Type B pancreatic cell (in vitro differentiated cells): ENCODE measurements at regions not wholly inside any gene's neighbourhood (a gene's known extent, or its start where the extent isn't known, plus 50 kb on each side); places are given as distances from the start of the nearest gene placed in this dataset.
"Not testable (repeated sequence)": the region's sequence is repeated elsewhere in the genome, so short reads cannot be mapped to it uniquely, and the experiment has no call there.

ENCODE experiments used
- DNase-seq: peaks from one replicate; pipeline ENCODE4 v3.0.0; 2021; ENCODE audit warnings: mixed read lengths; ENCODE audit not compliant: unreplicated experiment; ENCODE audit errors: extremely low spot score
- H3K27ac Mint-ChIP-seq: 2 replicates; pipeline ENCODE4 v1.8.0; 2021; ENCODE audit warnings: mild to moderate bottlenecking, mixed read lengths
- H3K27me3 Mint-ChIP-seq: 2 replicates; pipeline ENCODE4 v1.8.0; 2021; ENCODE audit warnings: mixed read lengths
- H3K36me3 Mint-ChIP-seq: 2 replicates; pipeline ENCODE4 v1.8.0; 2021; ENCODE audit warnings: mixed read lengths
- H3K4me1 Mint-ChIP-seq: one replicate; pipeline ENCODE4 v1.8.0; 2021; ENCODE audit warnings: mixed read lengths; ENCODE audit not compliant: unreplicated experiment
- H3K4me3 Mint-ChIP-seq: 2 replicates; pipeline ENCODE4 v1.8.0; 2021; ENCODE audit warnings: mild to moderate bottlenecking, mixed read lengths
- H3K9me3 Mint-ChIP-seq: 2 replicates; pipeline ENCODE4 v1.8.0; 2021; ENCODE audit warnings: mixed read lengths
- TF ChIP-seq, protein P1 (sequence below): fragments of 200-600 bp; sonication (generic); conservative IDR thresholded peaks from 2 replicates; pipeline ENCODE4 v1.5.0; 2021; ENCODE audit warnings: antibody characterized with exemption, mild to moderate bottlenecking

DNA sequence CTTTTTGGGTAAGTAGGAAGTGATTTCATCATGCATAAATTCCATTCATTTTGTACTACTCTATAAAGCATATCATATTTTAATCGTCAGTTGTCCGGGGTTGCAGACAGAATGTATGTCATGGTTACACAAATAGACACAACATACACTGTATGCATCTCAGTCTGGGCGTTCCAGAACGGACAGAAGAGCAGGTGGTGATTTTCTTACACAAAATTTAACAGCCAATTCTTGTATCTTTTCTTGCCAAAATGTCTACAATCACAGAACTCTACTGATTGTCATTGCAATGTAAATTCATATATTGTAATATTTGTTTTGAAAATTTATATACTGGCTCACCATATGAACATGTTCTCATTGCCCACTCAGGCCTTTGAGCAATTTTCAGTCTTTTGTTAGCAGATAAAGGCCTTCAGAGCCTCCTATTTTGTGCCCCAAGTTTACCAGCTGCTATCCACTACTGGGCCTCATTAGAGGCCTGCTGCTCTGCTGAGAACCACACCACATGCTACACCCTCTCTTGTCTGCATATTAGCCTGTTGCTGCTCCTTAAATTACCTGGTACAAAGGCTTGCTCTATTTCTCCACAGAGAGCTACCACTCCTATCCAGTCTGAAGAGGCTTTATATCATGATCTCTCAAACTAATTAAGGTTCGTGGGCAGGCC lies 61.5 kb downstream of the PRDM13 start:
- Mint-ChIP-seq H3K27me3 (peaks cover 15% of the 10 kb centered on the region), H3K4me1 (no peaks in the 10 kb centered on the region), H3K4me3 (no peak overlapping the region), H3K9me3 (no peaks in the 10 kb centered on the region), H3K36me3 (no peaks in the 10 kb centered on the region), H3K27ac (no peak overlapping the region)
- no peak for DNase-seq
- TF ChIP-seq, protein P1, sequence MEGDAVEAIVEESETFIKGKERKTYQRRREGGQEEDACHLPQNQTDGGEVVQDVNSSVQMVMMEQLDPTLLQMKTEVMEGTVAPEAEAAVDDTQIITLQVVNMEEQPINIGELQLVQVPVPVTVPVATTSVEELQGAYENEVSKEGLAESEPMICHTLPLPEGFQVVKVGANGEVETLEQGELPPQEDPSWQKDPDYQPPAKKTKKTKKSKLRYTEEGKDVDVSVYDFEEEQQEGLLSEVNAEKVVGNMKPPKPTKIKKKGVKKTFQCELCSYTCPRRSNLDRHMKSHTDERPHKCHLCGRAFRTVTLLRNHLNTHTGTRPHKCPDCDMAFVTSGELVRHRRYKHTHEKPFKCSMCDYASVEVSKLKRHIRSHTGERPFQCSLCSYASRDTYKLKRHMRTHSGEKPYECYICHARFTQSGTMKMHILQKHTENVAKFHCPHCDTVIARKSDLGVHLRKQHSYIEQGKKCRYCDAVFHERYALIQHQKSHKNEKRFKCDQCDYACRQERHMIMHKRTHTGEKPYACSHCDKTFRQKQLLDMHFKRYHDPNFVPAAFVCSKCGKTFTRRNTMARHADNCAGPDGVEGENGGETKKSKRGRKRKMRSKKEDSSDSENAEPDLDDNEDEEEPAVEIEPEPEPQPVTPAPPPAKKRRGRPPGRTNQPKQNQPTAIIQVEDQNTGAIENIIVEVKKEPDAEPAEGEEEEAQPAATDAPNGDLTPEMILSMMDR: no peak

DNA sequence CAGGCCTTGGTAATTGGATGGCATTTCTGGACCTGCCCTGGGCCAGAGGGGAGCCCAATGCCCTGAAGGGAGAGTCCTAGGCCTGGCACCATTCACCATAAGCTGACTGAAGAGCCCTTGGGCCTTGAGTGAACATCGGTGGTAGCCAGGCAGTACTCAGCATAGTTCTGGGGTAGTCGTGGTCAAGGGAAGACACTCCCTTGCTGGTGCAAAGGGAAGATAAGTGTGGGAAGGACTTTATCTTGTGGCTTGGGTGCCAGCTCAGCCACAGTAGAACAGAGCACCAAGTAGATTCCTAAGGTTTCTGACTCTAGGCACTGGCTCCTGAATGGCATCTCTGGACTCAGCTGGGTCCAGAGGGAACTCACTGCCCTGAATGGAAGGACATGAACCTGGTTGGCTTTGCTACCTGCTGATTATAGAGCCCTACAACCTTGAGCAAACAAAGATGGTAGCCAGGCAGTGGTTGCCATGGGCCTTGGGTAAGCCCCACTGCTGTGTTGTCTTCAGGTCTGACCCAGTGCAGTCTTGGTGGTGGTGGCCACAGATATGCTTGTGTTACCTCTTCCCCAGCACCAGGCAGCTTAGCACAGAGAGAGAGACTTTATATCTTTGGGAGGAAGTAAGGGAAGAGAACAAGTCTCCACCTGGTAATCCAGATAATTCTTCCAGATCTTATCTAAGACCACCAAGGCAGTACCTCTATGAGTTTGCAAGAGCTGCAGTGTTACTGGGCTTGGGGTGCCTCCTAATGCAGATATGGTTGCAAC lies 83.5 kb downstream of the PRDM13 start:
- Mint-ChIP-seq H3K9me3 (no peaks in the 10 kb centered on the region), H3K36me3 (no peaks in the 10 kb centered on the region), H3K4me3 (no peak overlapping the region), H3K4me1 (no peaks in the 10 kb centered on the region), H3K27ac (no peak overlapping the region), H3K27me3 (peaks cover 17% of the 10 kb centered on the region)
- DNase-seq: no peak
- TF ChIP-seq, protein P1: no peak

DNA sequence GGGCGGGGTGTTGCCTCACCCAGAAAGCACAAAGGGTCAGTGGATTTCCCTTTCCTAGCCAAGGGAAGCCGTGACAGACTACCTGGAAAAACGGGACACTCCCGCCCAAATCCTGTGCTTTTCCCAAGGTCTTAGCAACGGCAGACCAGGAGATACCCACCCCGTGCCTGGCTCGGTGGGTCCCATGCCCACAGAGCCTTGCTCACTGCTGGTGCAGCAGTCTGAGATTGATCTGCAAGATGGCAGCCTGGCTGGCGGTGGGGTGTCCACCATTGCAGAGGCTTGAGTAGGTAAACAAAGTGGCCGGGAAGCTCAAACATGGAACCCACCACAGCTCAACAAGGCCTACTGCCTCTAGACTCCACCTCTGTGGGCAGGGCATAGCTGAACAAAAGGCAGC lies 95.7 kb downstream of the PRDM13 start:
- H3K27me3 Mint-ChIP-seq: peaks cover 25% of the 10 kb centered on the region
- not testable (repeated sequence) for H3K4me3 Mint-ChIP-seq, H3K9me3 Mint-ChIP-seq, H3K27ac Mint-ChIP-seq, H3K36me3 Mint-ChIP-seq, H3K4me1 Mint-ChIP-seq, DNase-seq

DNA sequence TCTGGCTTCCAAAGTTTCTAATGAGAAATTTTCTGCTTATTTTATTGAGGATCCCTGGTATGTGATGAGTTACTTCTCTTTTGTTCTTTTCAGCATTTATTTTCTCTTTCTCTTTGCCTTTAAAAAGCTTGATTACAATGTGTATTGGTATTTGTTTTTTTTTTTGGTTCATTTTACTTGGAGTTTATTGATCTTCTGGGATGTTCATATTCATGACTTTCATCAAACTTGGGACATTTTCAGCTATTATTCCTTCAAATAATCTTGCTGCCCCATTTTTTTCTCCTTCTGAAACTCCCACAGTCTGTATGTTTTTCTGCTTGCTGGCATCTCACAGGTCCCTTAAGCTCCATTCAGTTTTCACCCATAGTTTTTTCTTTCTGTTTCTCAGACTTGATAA lies 102.4 kb downstream of the PRDM13 start:
- no peaks in the 10 kb centered on the region for H3K9me3 Mint-ChIP-seq
- H3K4me3 Mint-ChIP-seq: no peak overlapping the region
- H3K36me3 Mint-ChIP-seq: no peaks in the 10 kb centered on the region
- no peaks in the 10 kb centered on the region for H3K4me1 Mint-ChIP-seq
- DNase-seq: no peak
- TF ChIP-seq, protein P1: no peak
- H3K27me3 Mint-ChIP-seq: peaks cover 17% of the 10 kb centered on the region
- no peak overlapping the region for H3K27ac Mint-ChIP-seq

GRCh38 chr6:99711302-99711701 lies 104.7 kb downstream of the PRDM13 start:
- H3K9me3 Mint-ChIP-seq: no peaks in the 10 kb centered on the region
- TF ChIP-seq, protein P1: no peak
- H3K4me1 Mint-ChIP-seq: no peaks in the 10 kb centered on the region
- no peaks in the 10 kb centered on the region for H3K36me3 Mint-ChIP-seq
- H3K4me3 Mint-ChIP-seq: no peak overlapping the region
- DNase-seq: no peak
- H3K27me3 Mint-ChIP-seq: peaks cover 5% of the 10 kb centered on the region
- no peak overlapping the region for H3K27ac Mint-ChIP-seq

DNA sequence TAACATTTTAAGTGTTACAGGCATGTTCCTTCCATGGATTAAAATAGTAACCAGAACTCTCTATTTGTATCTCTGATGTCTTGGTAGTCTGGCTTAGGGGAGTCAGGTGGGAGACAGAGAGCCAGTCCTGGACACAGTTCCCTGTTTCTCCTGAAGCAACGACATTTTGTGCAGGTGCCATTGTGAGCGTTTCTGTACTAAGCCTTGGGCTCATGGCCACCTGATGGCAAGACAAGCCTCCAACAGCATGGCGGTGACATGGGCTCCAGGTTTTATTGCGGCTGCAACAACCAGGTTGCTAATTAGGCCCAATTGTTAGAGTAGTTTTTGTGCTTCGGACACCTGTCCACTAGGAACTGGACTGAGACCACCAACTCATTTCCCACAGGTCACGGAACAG lies 105.3 kb downstream of the PRDM13 start:
- H3K4me3 Mint-ChIP-seq: no peak overlapping the region
- no peaks in the 10 kb centered on the region for H3K9me3 Mint-ChIP-seq
- no peaks in the 10 kb centered on the region for H3K36me3 Mint-ChIP-seq
- DNase-seq: no peak
- peaks cover 4% of the 10 kb centered on the region for H3K27me3 Mint-ChIP-seq
- H3K4me1 Mint-ChIP-seq: no peaks in the 10 kb centered on the region
- TF ChIP-seq, protein P1: no peak
- H3K27ac Mint-ChIP-seq: no peak overlapping the region
